T-helper 17 cell (primary cell): ENCODE measurements at regions not wholly inside any gene's neighbourhood (a gene's known extent, or its start where the extent isn't known, plus 50 kb on each side); places are given as distances from the start of the nearest gene placed in this dataset.

Experiments
- ATAC-seq: fragments of 150-1000 bp; cut with Tn5 transposase; 2 replicates; pipeline ENCODE4 v1.10.0; 2021; ENCODE audit warnings: mild to moderate bottlenecking, moderate library complexity
- DNase-seq, 3 donors: peaks; one replicate each; pipeline versions ENCODE4 v3.0.0 to v3.0.0-alpha.2; 2020 to 2021
- H3K9me3 ChIP-seq: one replicate; pipeline ENCODE4 v1.7.0; 2013; ENCODE audit warnings: low read length, mild to moderate bottlenecking; ENCODE audit not compliant: control insufficient read depth, poor library complexity, severe bottlenecking
- H3K27ac Mint-ChIP-seq: one replicate; pipeline ENCODE4 v1.8.0; 2022; ENCODE audit warnings: mild to moderate bottlenecking, moderate library complexity, mixed read lengths
- H3K27me3 Mint-ChIP-seq: one replicate; pipeline ENCODE4 v1.8.0; 2022; ENCODE audit warnings: mixed read lengths
- H3K36me3 Mint-ChIP-seq: one replicate; pipeline ENCODE4 v1.8.0; 2022; ENCODE audit warnings: low read depth, mixed read lengths
- H3K4me1 Mint-ChIP-seq: one replicate; pipeline ENCODE4 v1.8.0; 2022; ENCODE audit warnings: mild to moderate bottlenecking, mixed read lengths
- H3K4me3 Mint-ChIP-seq: one replicate; pipeline ENCODE4 v1.8.0; 2022; ENCODE audit warnings: mild to moderate bottlenecking, moderate library complexity, mixed read lengths

GRCh38 chr21:34289856-34290255, 74.0 kb upstream of the KCNE2 start:
- ATAC-seq, result no peak
- H3K36me3 Mint-ChIP-seq, result no peaks in the 10 kb centered on the region
- H3K4me1 Mint-ChIP-seq, result no peaks in the 10 kb centered on the region
- H3K27me3 Mint-ChIP-seq, result no peaks in the 10 kb centered on the region
- H3K4me3 Mint-ChIP-seq, result no peak overlapping the region
- no peaks in the 10 kb centered on the region for H3K9me3 ChIP-seq
- DNase-seq, result no peak
- no peak overlapping the region for H3K27ac Mint-ChIP-seq

GRCh38 chr21:34296878-34297277, 66.9 kb upstream of the KCNE2 start:
- H3K4me1 Mint-ChIP-seq, result no peaks in the 10 kb centered on the region
- no peaks in the 10 kb centered on the region for H3K27me3 Mint-ChIP-seq
- no peaks in the 10 kb centered on the region for H3K9me3 ChIP-seq
- H3K27ac Mint-ChIP-seq, result no peak overlapping the region
- no peak overlapping the region for H3K4me3 Mint-ChIP-seq
- ATAC-seq, result no peak
- peaks cover 3% of the 10 kb centered on the region for H3K36me3 Mint-ChIP-seq
- no peak for DNase-seq

GRCh38 chr21:34298534-34299167, 65.2 kb upstream of the KCNE2 start:
- H3K9me3 ChIP-seq, result no peaks in the 10 kb centered on the region
- no peak for DNase-seq
- peaks cover 3% of the 10 kb centered on the region for H3K36me3 Mint-ChIP-seq
- ATAC-seq, result no peak
- no peaks in the 10 kb centered on the region for H3K4me1 Mint-ChIP-seq
- H3K4me3 Mint-ChIP-seq, result no peak overlapping the region
- peaks cover 8% of the 10 kb centered on the region for H3K27me3 Mint-ChIP-seq
- no peak overlapping the region for H3K27ac Mint-ChIP-seq

- Mint-ChIP-seq H3K27me3 (peaks cover 8% of the 10 kb centered on the region), H3K4me1 (no peaks in the 10 kb centered on the region), H3K27ac (no peak overlapping the region), H3K4me3 (no peak overlapping the region), H3K36me3 (peaks cover 3% of the 10 kb centered on the region)
- DNase-seq (no peak), ATAC-seq (no peak)
- H3K9me3 ChIP-seq, result no peaks in the 10 kb centered on the region
These were observed 64.7 kb upstream of the KCNE2 start for GRCh38 chr21:34299168-34299539.

- DNase-seq, result no peak
- Mint-ChIP-seq H3K27me3 (peaks cover 25% of the 10 kb centered on the region), H3K27ac (no peak overlapping the region), H3K36me3 (peaks cover 5% of the 10 kb centered on the region), H3K4me1 (no peaks in the 10 kb centered on the region), H3K4me3 (no peak overlapping the region)
- no peak for ATAC-seq
- no peaks in the 10 kb centered on the region for H3K9me3 ChIP-seq
These were observed 61.3 kb upstream of the KCNE2 start for GRCh38 chr21:34302521-34302920.

- ATAC-seq (no peak), DNase-seq (no peak)
- H3K27me3 Mint-ChIP-seq, result peaks cover 37% of the 10 kb centered on the region
- peaks cover 3% of the 10 kb centered on the region for H3K36me3 Mint-ChIP-seq
- H3K9me3 ChIP-seq, result no peaks in the 10 kb centered on the region
- H3K4me1 Mint-ChIP-seq, result no peaks in the 10 kb centered on the region
- no peak overlapping the region for H3K27ac Mint-ChIP-seq
- no peak overlapping the region for H3K4me3 Mint-ChIP-seq
These were observed 57.9 kb upstream of the KCNE2 start for GRCh38 chr21:34305605-34306604.

GRCh38 chr21:34307991-34308532, 55.7 kb upstream of the KCNE2 start:
- ATAC-seq, result no peak
- H3K4me3 Mint-ChIP-seq, result no peak overlapping the region

GRCh38 chr21:34311561-34312330, 52.1 kb upstream of the KCNE2 start:
- no peaks in the 10 kb centered on the region for H3K9me3 ChIP-seq
- Mint-ChIP-seq H3K27ac (no peak overlapping the region), H3K36me3 (peaks cover 7% of the 10 kb centered on the region), H3K27me3 (peaks cover 40% of the 10 kb centered on the region), H3K4me1 (no peaks in the 10 kb centered on the region), H3K4me3 (no peak overlapping the region)
- DNase-seq (no peak), ATAC-seq (no peak)

More at GRCh38 chr21:34307991-34308532, 55.7 kb upstream of the KCNE2 start:
- DNase-seq, result no peak
- no peak overlapping the region for H3K27ac Mint-ChIP-seq
- no peaks in the 10 kb centered on the region for H3K4me1 Mint-ChIP-seq
- H3K27me3 Mint-ChIP-seq, result peaks cover 31% of the 10 kb centered on the region
- H3K36me3 Mint-ChIP-seq, result peaks cover 3% of the 10 kb centered on the region
- no peaks in the 10 kb centered on the region for H3K9me3 ChIP-seq

- Mint-ChIP-seq H3K36me3 (peaks cover 3% of the 10 kb centered on the region), H3K4me1 (no peaks in the 10 kb centered on the region), H3K27ac (no peak overlapping the region), H3K27me3 (peaks cover 34% of the 10 kb centered on the region), H3K4me3 (no peak overlapping the region)
- ATAC-seq, result no peak
- H3K9me3 ChIP-seq, result no peaks in the 10 kb centered on the region
- DNase-seq, result no peak
These were observed 50.7 kb upstream of the KCNE2 start for GRCh38 chr21:34313116-34313515.
